ENCODE measurements at regions not wholly inside any gene's neighbourhood (a gene's known extent, or its start where the extent isn't known, plus 50 kb on each side); places are given as distances from the start of the nearest gene placed in this dataset.

DNA sequence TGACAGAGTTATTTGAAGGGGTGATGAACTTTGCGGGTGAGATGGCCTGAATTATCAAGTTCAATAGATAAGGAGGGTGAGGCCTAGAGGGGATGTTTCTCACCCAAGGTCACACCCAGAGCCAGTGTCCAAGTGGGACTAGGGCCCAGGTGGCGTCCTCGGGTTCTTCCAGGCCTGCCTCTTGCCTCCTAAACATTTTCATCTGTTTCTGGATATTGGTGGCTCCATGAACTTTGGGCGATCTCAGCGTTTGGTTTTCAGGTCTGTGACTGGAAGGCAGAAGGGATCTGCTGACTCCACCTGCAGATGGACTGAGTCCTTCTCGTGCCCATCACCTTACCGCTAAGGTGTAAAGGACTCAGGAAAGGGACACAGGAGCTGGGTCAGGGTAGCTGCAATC is 137.3 kb downstream of the DDX1 start:
- Histone ChIP-seq H3K9me3 (ENCODE audit: control insufficient read depth, insufficient read depth, low read length) (no peaks in the 10 kb centered on the region), H3K36me3 (ENCODE audit: control insufficient read depth, insufficient read depth, low read length) (no peaks in the 10 kb centered on the region), H3K4me3 (ENCODE audit: low read length) (no peak overlapping the region), H3K27me3 (ENCODE audit: control insufficient read depth, insufficient read depth, low read length) (no peaks in the 10 kb centered on the region), H3K4me1 (ENCODE audit: control insufficient read depth, insufficient read depth, low read length) (no peaks in the 10 kb centered on the region), H3K27ac (ENCODE audit: low read length) (no peak overlapping the region)
- intact Hi-C loops (cut with micrococcal nuclease) = no loop called here
- H3K27me3 Mint-ChIP-seq (ENCODE audit: low read depth in 2 of 2) = peaks cover 0 to 4% of the 10 kb centered on the region in 2 donors
- ATAC-seq = no peak
- no peak overlapping the region for H3K27ac Mint-ChIP-seq
- TF ChIP-seq, protein P1, sequence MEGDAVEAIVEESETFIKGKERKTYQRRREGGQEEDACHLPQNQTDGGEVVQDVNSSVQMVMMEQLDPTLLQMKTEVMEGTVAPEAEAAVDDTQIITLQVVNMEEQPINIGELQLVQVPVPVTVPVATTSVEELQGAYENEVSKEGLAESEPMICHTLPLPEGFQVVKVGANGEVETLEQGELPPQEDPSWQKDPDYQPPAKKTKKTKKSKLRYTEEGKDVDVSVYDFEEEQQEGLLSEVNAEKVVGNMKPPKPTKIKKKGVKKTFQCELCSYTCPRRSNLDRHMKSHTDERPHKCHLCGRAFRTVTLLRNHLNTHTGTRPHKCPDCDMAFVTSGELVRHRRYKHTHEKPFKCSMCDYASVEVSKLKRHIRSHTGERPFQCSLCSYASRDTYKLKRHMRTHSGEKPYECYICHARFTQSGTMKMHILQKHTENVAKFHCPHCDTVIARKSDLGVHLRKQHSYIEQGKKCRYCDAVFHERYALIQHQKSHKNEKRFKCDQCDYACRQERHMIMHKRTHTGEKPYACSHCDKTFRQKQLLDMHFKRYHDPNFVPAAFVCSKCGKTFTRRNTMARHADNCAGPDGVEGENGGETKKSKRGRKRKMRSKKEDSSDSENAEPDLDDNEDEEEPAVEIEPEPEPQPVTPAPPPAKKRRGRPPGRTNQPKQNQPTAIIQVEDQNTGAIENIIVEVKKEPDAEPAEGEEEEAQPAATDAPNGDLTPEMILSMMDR (IDR thresholded peaks at IDR 0.05) = no peak
- no peak overlapping the region for H3K4me3 Mint-ChIP-seq
- DNase-seq = no peak
- no peaks in the 10 kb centered on the region for H3K9me3 Mint-ChIP-seq
- no peaks in the 10 kb centered on the region for H3K4me1 Mint-ChIP-seq
- H3K36me3 Mint-ChIP-seq = no peaks in the 10 kb centered on the region
- WGBS (ENCODE audit: insufficient coverage) = 89% methylated on average over 7 of the region's 7 CpGs

- Mint-ChIP-seq H3K4me1 (no peaks in the 10 kb centered on the region), H3K27me3 (ENCODE audit: low read depth in 2 of 2) (peaks cover 0 to 4% of the 10 kb centered on the region in 2 donors), H3K9me3 (no peaks in the 10 kb centered on the region), H3K4me3 (no peak overlapping the region), H3K27ac (no peak overlapping the region), H3K36me3 (no peaks in the 10 kb centered on the region)
- DNase-seq (no peak), ATAC-seq (no peak)
- H3K27ac ChIP-seq (ENCODE audit: low read length) = no peak overlapping the region
- H3K4me3 ChIP-seq (ENCODE audit: low read length) = no peak overlapping the region
- H3K4me1 ChIP-seq (ENCODE audit: control insufficient read depth, insufficient read depth, low read length) = no peaks in the 10 kb centered on the region
- WGBS (ENCODE audit: insufficient coverage) = 85% methylated on average over 6 of the region's 10 CpGs
- intact Hi-C loops (cut with micrococcal nuclease) = no loop called here
- TF ChIP-seq, protein P1 (IDR thresholded peaks at IDR 0.05) = no peak
- H3K27me3 ChIP-seq (ENCODE audit: control insufficient read depth, insufficient read depth, low read length) = no peaks in the 10 kb centered on the region
- no peaks in the 10 kb centered on the region for H3K9me3 ChIP-seq (ENCODE audit: control insufficient read depth, insufficient read depth, low read length)
- H3K36me3 ChIP-seq (ENCODE audit: control insufficient read depth, insufficient read depth, low read length) = no peaks in the 10 kb centered on the region
Observed at GRCh38 chr2:15729709-15730544, 138.3 kb downstream of the DDX1 start.

- no peaks in the 10 kb centered on the region for H3K9me3 Mint-ChIP-seq
- WGBS (ENCODE audit: insufficient coverage) = 27% methylated on average over 7 of the region's 7 CpGs
- intact Hi-C loops (cut with micrococcal nuclease) = no loop called here
- ATAC-seq = no peak
- no peak overlapping the region for H3K4me3 Mint-ChIP-seq
- Histone ChIP-seq H3K27ac (ENCODE audit: low read length) (no peak overlapping the region), H3K9me3 (ENCODE audit: control insufficient read depth, insufficient read depth, low read length) (no peaks in the 10 kb centered on the region), H3K4me3 (ENCODE audit: low read length) (no peak overlapping the region), H3K4me1 (ENCODE audit: control insufficient read depth, insufficient read depth, low read length) (no peaks in the 10 kb centered on the region), H3K36me3 (ENCODE audit: control insufficient read depth, insufficient read depth, low read length) (no peaks in the 10 kb centered on the region), H3K27me3 (ENCODE audit: control insufficient read depth, insufficient read depth, low read length) (no peaks in the 10 kb centered on the region)
- TF ChIP-seq, protein P1 (IDR thresholded peaks at IDR 0.05) = no peak
- H3K27me3 Mint-ChIP-seq (ENCODE audit: low read depth in 2 of 2) = peaks cover 2 to 5% of the 10 kb centered on the region in 2 donors
- H3K36me3 Mint-ChIP-seq = no peaks in the 10 kb centered on the region
- no peak overlapping the region for H3K27ac Mint-ChIP-seq
- DNase-seq = no peak
- H3K4me1 Mint-ChIP-seq = no peaks in the 10 kb centered on the region
Observed at GRCh38 chr2:15730545-15731212, 139.0 kb downstream of the DDX1 start.
